HG03565 (cell line): ENCODE measurements at regions not wholly inside any gene's neighbourhood (a gene's known extent, or its start where the extent isn't known, plus 50 kb on each side); places are given as distances from the start of the nearest gene placed in this dataset.
A peak's percentile ranks its signal among the peaks of the same experiment; 100 is the strongest.

ENCODE experiments used
- ATAC-seq: cut with Tn5 transposase; IDR thresholded peaks from one replicate; pipeline ENCODE4 v1.9.1; 2021; ENCODE audit warnings: mild to moderate bottlenecking, moderate library complexity; ENCODE audit not compliant: unreplicated experiment

DNA sequence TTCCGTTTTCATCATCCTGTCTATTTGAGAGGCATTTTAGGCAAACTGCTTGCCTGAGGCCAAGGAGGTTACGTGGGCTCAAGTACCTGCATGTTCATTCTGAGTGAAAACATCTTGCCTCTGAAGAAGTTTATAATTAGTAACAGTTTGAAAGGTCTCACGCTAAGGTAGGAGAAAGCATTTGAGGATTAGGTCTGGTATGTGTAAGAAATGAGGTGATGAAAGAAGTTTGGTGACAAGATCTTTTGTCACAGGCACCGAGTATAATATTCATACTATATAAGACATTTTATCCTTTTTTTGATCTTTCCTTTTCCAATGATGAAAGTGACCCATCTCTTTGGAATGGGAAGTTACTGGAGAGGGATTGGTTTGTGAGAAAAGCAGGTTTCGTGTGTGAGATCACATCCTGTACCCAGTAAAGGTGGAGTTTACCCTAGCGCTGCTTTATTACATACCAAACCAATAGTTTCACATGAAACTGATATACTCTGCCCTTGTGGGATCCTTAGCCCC lies 98.7 kb upstream of the PDC start:
- ATAC-seq = peak; percentile 39

GRCh38 chr1:186557147-186557777 lies 96.3 kb upstream of the PDC start:
- no peak for ATAC-seq

GRCh38 chr1:186550832-186551231 lies 89.9 kb upstream of the PDC start:
- ATAC-seq = no peak

DNA sequence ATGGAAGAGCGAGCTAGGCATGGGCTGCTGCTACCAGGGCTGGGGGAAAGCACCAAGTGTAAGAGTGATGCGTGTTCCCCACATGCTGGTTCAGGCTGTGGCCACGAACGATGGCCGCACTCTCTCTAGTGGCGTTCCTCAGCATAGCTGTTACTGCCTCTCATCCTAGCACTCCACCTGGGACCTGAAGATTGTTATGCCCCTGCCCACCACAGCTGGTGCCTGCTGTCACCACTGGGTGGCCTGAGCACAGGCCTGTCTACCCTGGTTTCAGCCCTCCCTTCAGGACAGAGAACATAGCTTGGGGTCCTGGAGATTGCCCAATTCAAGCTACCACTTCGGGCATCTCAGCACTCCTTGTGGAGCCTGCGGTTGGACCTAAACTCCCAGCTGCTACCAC lies 80.1 kb upstream of the PDC start:
- ATAC-seq = no peak

GRCh38 chr1:186540521-186540920 lies 79.6 kb upstream of the PDC start:
- no peak for ATAC-seq

DNA sequence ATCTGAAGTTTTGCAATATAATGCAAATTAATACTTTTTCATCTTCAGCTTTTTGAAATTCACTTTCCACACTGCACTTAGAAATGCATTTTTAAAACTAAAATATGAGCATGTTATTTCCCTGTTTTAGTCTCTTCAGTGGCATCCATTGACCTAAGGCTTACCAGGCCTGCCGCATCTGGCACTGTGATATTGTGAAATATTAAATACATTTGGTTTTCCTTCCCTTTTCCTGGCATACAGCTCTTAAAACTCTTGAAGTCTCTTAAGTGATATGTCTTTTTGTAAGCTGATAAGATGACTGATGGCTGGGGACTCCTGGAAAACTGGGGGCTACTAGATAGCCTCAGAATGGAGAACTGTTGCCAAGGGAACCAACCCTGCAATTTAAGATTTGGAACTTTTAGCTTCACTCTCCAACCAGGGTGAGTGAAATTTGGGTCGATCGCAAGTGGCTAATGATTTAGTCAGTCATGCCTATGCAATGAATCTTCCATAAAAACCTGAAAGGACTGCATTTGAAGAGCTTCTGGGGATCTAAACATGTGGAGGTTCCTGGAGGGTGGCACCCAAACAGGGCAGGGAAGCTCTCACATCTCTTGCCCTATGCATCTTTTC lies 75.5 kb upstream of the PDC start:
- ATAC-seq = no peak

DNA sequence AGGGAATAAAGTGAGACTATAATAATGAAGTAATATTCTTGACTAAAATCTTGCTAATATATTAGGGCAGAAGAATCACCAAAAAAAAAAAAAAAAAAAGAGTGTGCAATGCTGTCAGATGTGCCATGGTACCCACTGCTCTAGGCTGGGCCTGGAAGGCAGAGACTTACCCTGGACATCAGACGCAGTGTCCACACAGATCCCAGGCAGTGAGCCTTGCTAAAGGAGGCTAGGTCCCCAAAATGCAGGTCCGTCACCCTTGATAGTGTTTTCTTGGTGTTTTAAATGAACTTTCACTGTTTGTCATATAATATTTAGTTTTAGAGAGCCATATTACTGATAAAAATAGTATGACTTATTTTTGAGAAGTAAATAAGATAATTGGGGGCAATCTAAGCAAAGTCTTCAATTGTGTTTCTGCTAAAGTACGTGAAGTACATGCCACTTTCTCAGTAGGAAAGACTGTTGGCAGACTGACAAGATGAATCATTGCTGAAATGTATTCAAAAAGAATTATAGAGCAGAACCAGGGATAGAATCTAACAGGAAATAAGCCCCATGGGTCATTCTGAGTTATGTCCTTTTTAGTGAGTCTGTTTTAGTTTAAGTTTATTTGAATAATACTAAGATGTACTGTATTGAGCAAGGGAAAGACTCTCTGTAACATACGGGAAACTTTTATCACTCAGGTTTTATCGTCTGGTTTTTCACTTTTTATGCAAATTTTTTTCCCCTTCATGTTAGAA lies 74.6 kb upstream of the PDC start:
- no peak for ATAC-seq

- no peak for ATAC-seq
Measured at GRCh38 chr1:186534401-186534800, 73.5 kb upstream of the PDC start.

GRCh38 chr1:186532466-186532865 lies 71.6 kb upstream of the PDC start:
- no peak for ATAC-seq

GRCh38 chr1:186531561-186532165 lies 70.7 kb upstream of the PDC start:
- ATAC-seq = no peak

DNA sequence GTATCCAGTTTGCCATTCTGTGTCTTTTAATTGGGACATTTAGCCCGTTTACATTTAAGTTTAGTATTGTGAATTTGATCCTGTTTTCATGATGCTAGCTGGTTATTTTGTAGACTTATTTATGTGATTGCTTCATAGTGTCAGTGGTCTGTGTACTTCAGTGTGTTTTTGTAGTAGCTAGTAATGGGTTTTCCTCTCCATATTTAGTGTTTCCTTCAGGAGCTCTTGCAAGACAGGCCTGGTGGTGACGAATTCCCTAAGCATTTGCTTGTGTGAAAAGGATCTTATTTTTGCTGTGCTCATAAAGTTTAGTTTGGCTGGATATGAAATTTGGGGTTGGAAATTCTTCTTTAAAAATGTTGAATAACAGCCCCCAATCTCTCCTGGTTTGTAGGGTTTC lies 69.2 kb upstream of the PDC start:
- ATAC-seq = no peak

- no peak for ATAC-seq
Measured at GRCh38 chr1:186519982-186520381, 59.1 kb upstream of the PDC start.

DNA sequence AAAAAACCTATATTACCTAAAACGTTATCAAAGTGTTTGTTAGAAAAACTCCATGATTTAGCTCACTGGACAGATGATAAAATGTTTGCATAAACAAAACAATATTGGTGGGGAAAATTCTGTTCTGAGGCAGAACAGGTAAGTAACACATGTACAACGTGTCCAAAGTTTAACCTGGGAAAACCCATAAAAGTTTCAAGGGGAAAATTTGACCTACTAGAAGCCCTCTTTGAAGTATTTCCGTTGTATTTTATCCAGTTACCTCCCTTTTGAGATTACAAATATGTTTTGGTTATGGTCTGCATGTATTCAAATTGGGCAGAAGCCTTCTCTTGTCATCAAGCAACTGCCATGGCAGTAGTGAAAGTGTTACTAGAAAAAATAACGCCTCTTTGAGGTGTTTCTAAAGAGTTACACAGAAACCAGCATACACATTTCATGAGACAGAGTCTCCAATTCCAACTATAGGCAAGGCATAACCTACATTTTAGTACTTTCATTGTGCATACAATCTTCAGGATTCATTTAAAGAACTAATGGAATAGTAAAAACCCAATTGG lies 58.0 kb upstream of the PDC start:
- ATAC-seq = peak; percentile 77

GRCh38 chr1:186518395-186518794 lies 57.5 kb upstream of the PDC start:
- peak; percentile 1 for ATAC-seq

DNA sequence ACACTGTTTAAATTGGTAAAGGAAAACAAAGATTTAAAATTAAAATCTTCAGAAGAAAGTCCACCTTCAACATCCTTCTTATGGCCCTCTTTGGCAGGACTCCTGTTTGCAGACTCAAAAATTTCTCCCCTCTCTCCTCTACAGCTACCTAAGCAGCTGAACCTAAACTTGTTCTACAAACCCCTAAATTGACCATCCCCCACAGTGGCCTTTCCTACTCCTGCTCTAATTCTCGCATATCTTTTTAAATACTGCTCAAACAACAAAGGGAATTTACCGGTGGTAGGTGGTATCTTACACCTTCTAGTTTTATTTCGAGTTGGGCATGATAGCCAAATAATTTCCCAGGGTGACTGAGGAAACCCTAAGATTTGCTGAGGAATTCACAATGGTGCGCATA lies 53.5 kb upstream of the PDC start:
- ATAC-seq = no peak

GRCh38 chr1:186513526-186513925 lies 52.6 kb upstream of the PDC start:
- no peak for ATAC-seq

GRCh38 chr1:186512698-186513457 lies 52.0 kb upstream of the PDC start:
- ATAC-seq = no peak

- ATAC-seq = peak; percentile 81
Measured at GRCh38 chr1:186511761-186512637, 51.1 kb upstream of the PDC start.
